ENCODE measurements at regions not wholly inside any gene's neighbourhood (a gene's known extent, or its start where the extent isn't known, plus 50 kb on each side); places are given as distances from the start of the nearest gene placed in this dataset.

DNA sequence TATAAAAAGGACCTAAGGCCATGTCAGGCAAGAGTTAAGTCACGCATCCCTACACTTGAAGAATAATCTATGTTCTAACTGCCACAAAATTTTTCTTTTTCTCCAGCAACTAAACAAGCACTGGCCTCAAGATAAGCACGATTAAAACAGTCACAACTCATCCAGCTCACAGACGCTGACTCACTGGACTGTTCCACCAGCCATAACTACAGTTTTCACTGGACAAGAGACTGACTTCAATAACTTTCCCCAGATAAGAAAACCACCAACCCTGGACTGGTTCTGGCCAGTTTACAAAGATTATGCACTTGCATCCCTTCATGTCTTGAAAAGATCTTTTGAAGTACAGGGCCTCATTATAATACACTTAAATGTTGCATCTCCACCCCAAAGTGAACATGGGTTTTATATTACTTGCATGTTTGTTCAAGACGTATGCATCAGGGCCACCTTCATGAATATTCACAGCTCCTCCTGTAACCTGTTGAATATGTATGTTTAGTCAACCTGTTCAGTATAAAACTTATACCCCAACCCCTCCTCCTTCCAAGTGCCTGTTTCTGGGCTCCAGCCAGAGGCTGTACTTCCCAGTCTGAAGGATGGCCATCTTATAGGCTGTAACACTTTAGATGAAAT is 129.3 kb upstream of the EPB41L4A start:
- DNase-seq (ENCODE audit: extremely low spot score): no peak
- Histone ChIP-seq H3K4me1 (no peaks in the 10 kb centered on the region), H3K27me3 (no peaks in the 10 kb centered on the region), H3K27ac (replicated peaks in 1 of 4) (no peak overlapping the region), H3K4me3 (no peak overlapping the region), H3K9me3 (no peaks in the 10 kb centered on the region), H3K36me3 (no peaks in the 10 kb centered on the region)
- TF ChIP-seq EP300 (IDR thresholded peaks at IDR 0.05) (no peak), POLR2AphosphoS5 (IDR thresholded peaks at IDR 0.05) (no peak), POLR2A (IDR thresholded peaks at IDR 0.05; ENCODE audit: low read depth) (no peak)
- TF ChIP-seq, protein P1, sequence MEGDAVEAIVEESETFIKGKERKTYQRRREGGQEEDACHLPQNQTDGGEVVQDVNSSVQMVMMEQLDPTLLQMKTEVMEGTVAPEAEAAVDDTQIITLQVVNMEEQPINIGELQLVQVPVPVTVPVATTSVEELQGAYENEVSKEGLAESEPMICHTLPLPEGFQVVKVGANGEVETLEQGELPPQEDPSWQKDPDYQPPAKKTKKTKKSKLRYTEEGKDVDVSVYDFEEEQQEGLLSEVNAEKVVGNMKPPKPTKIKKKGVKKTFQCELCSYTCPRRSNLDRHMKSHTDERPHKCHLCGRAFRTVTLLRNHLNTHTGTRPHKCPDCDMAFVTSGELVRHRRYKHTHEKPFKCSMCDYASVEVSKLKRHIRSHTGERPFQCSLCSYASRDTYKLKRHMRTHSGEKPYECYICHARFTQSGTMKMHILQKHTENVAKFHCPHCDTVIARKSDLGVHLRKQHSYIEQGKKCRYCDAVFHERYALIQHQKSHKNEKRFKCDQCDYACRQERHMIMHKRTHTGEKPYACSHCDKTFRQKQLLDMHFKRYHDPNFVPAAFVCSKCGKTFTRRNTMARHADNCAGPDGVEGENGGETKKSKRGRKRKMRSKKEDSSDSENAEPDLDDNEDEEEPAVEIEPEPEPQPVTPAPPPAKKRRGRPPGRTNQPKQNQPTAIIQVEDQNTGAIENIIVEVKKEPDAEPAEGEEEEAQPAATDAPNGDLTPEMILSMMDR (IDR thresholded peaks at IDR 0.05): no peak
- intact Hi-C loops (cut with DNase I): no loop called here
- WGBS: 44% methylated on average over 4 of the region's 4 CpGs

DNA sequence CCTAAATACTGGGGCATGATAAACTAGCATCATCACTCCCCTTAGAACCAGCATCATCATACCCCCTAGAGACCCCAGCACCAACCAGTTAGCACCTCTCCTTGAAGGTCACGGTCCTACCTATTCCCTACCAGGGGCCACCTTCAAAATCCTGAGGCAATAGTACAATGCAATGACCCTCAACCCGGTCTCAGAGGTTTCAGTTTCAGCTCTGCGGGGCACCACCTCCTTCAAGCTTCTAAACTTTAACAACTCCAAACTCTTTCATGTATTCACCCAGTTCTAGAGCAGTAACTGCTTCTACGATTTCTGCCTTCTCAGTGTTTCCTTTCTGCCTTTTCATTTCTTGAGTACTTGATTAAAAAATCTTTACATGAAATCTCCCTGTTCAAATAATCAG is 130.1 kb upstream of the EPB41L4A start:
- TF ChIP-seq, protein P1 (IDR thresholded peaks at IDR 0.05): no peak
- TF ChIP-seq POLR2A (IDR thresholded peaks at IDR 0.05; ENCODE audit: low read depth) (no peak), EP300 (IDR thresholded peaks at IDR 0.05) (no peak), POLR2AphosphoS5 (IDR thresholded peaks at IDR 0.05) (no peak)
- Histone ChIP-seq H3K9me3 (no peaks in the 10 kb centered on the region), H3K4me3 (no peak overlapping the region), H3K27me3 (no peaks in the 10 kb centered on the region), H3K4me1 (no peaks in the 10 kb centered on the region), H3K36me3 (no peaks in the 10 kb centered on the region), H3K27ac (replicated peaks in 1 of 4) (no peak overlapping the region)
- WGBS: 79% methylated on average over 4 of the region's 4 CpGs
- intact Hi-C loops (cut with DNase I): no loop called here
- no peak for DNase-seq (ENCODE audit: extremely low spot score)

DNA sequence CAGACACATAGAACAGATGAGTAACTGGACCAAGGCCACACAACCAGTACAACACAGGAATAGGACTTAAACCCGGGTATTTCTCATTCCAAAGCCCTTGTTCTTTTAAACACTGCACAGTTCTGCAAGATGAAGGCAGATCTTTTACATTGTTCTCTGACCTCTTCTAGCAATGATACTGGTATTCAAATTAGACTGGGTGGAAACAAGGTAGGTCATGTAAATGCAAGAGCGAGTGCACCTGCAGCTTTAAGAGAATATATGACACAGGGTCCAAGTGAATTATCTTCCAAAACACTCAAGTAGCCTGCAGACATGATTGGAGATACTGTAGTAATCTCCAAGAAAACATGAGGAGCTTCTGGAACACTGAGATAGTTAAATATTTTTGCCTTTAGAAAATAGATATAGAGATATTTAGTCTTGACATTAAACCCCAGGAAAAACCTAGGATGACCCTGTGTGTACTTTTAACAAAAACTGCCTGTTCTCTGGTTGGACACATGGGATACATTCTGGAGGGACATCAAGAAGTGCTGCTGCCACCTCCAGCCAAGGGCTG is 130.6 kb upstream of the EPB41L4A start:
- WGBS: 83% methylated on average over 2 of the region's 2 CpGs
- Histone ChIP-seq H3K27ac (replicated peaks in 1 of 4) (no peak overlapping the region), H3K4me1 (no peaks in the 10 kb centered on the region), H3K4me3 (no peak overlapping the region), H3K27me3 (no peaks in the 10 kb centered on the region), H3K9me3 (no peaks in the 10 kb centered on the region), H3K36me3 (no peaks in the 10 kb centered on the region)
- TF ChIP-seq POLR2AphosphoS5 (IDR thresholded peaks at IDR 0.05): no peak
- no peak for TF ChIP-seq POLR2A (IDR thresholded peaks at IDR 0.05; ENCODE audit: low read depth)
- TF ChIP-seq, protein P1 (IDR thresholded peaks at IDR 0.05): no peak
- no peak for TF ChIP-seq EP300 (IDR thresholded peaks at IDR 0.05)
- DNase-seq (ENCODE audit: extremely low spot score): no peak
- intact Hi-C loops (cut with DNase I): loop anchor here (10.0 kb wide), 1 partner anchor 295 kb away; no protein-coding TSS in a partner anchor

DNA sequence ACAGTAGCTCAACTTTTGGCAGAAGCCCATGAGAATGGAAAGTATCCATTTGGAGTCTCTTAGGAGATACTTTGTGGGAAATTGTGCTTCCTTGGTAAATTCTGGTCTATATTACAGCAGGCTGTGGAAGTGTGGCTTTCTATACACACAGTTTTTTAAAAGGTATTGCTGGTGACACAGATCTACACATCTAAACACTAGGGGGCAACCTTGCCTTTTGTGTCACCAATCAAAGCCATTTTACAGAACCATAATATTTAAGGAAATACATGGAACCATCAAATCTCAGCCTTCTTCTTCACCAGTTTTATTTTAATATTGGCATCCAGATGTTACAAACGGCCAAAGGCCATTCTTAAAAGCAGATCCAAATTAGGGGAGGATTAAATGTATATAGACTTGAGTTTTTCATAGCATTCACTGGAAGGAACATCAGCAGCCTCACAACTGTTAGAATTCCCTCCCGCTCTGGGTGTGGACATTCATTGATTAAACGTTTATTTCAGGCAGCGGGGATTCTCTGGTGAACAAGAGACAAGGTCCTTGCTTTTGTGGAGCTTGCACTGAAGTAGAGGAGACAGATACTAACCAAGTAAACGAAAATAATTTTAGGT is 132.4 kb upstream of the EPB41L4A start:
- Histone ChIP-seq H3K36me3 (no peaks in the 10 kb centered on the region), H3K9me3 (no peaks in the 10 kb centered on the region), H3K27me3 (no peaks in the 10 kb centered on the region), H3K4me1 (no peaks in the 10 kb centered on the region), H3K4me3 (no peak overlapping the region), H3K27ac (replicated peaks in 1 of 4) (no peak overlapping the region)
- TF ChIP-seq, protein P1 (IDR thresholded peaks at IDR 0.05): peak; percentile 69 to 83 (median 78)
- no peak for TF ChIP-seq POLR2A (IDR thresholded peaks at IDR 0.05; ENCODE audit: low read depth)
- intact Hi-C loops (cut with DNase I): loop anchor here (2.0 to 10.0 kb wide), 2 partner anchors 205 to 293 kb away; no protein-coding TSS in a partner anchor
- 35% methylated on average over 5 of the region's 5 CpGs for WGBS
- no peak for DNase-seq (ENCODE audit: extremely low spot score)
